ENCODE measurements at regions not wholly inside any gene's neighbourhood (a gene's known extent, or its start where the extent isn't known, plus 50 kb on each side); places are given as distances from the start of the nearest gene placed in this dataset.

- DNase-seq = no peak
Measured at GRCh38 chr11:41982276-41982675, 522.8 kb upstream of the LRRC4C start.

GRCh38 chr11:41982975-41983374 is 523.5 kb upstream of the LRRC4C start:
- DNase-seq = no peak

GRCh38 chr11:41983475-41983874 is 524.0 kb upstream of the LRRC4C start:
- DNase-seq = no peak

DNA sequence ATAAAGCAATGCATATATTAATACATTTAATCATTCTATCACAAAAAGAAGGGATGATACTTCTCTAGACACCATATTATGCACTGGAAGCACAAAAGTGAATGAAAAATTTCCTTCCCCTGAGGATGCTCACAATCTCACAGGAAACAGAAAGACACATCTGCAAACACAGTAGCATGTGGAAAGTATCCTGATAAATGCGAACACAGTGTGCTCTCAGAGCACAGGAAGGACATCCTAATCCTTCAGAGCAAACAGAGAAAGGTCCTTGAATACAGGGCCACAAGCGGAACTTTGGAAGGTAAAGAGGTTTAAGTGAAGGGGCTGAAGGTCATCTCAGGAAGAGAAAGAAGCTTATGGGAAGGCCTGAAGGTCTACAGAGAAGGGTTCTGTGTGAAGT is 524.6 kb upstream of the LRRC4C start:
- DNase-seq = no peak

DNA sequence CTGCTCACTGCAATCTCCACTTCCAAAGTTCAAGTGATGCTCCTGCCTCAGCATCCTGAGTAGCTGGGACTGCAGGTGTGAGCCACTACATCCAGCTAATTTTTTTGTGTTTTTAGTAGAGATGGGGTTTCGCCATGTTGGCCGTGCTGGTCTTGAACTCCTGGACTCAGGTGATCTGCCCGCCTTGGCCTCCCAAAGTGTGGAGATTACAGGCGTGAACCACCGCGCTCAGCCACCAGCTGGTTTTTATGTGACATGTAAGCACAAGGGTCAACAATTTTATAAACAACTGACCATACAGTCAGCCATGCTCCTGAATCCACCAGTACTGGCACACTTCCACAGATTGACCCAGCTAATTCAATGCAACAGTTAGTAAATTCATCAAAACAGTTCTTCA is 526.3 kb upstream of the LRRC4C start:
- DNase-seq = no peak

GRCh38 chr11:41988951-41989572 is 529.6 kb upstream of the LRRC4C start:
- no peak for DNase-seq

DNA sequence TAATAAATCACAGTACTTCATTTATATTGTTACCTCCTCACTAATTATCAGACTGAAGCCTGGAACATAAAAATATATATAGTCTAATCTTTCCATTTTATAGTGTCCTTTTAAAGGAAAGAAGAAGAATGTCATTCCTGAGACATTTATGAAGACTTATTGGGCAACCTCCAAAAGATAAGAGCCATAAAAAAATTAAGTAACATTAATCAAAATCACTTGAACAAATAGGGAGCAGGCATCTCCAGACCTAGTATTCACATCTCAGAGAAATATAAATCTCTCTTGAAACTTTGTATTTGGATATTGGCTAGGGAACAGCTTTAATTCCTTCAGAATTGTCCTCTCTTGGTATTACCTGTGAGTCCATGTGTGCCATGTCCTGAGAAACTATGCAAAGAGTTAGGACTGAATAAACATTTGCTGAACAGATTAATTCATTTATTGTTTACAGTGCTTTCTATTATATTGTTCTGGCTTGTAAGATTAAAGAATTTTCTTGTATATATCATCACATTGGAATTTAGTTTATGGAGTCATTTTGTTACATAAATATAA is 530.5 kb upstream of the LRRC4C start:
- no peak for DNase-seq

GRCh38 chr11:41996533-41996932 is 537.1 kb upstream of the LRRC4C start:
- DNase-seq = no peak

GRCh38 chr11:41997844-41998401 is 538.5 kb upstream of the LRRC4C start:
- DNase-seq = no peak

GRCh38 chr11:41999066-41999465 is 539.6 kb upstream of the LRRC4C start:
- DNase-seq = no peak

DNA sequence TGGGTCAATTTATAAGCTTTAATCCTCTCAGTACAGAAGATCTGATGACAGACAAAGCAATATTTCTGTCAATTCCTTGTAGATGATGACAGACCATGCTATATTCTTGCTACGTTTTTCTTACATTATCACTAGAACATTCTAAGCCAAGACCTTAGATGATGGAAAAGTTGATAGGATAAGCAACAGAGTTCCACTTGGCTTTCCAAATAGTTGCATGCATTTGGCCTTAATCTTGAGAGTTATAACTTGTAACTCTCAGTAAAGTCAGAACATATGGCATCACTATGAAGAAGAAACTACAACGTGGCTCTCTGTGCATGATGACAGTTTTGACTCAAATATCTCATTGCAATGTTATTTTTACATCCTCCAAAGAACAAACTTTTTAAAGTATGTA is 544.3 kb upstream of the LRRC4C start:
- no peak for DNase-seq

DNA sequence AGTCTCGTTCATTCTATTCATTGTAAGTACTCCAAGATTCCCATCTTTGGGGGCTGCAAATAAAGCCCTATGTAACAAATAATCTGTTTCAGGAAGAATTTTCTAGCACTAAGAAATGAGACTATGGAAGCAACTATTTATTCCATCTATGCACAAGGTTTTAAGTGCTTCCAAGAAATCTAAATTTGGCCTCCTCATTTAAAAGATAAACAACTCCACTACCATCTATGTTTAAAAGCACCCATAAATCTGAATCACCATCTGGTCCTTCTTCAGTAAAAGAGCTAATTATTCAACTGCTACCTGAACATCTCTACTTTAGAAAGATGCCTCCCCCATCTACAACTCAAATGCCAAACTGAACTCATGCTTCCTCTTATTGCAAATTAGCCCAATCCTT is 547.3 kb upstream of the LRRC4C start:
- DNase-seq = no peak

- DNase-seq = no peak
Measured at GRCh38 chr11:42012271-42012670, 552.8 kb upstream of the LRRC4C start.

GRCh38 chr11:42013656-42014201 is 554.3 kb upstream of the LRRC4C start:
- DNase-seq = no peak

- no peak for DNase-seq
Measured at GRCh38 chr11:42021911-42022310, 562.5 kb upstream of the LRRC4C start.

GRCh38 chr11:42023267-42023666 is 563.8 kb upstream of the LRRC4C start:
- no peak for DNase-seq

DNA sequence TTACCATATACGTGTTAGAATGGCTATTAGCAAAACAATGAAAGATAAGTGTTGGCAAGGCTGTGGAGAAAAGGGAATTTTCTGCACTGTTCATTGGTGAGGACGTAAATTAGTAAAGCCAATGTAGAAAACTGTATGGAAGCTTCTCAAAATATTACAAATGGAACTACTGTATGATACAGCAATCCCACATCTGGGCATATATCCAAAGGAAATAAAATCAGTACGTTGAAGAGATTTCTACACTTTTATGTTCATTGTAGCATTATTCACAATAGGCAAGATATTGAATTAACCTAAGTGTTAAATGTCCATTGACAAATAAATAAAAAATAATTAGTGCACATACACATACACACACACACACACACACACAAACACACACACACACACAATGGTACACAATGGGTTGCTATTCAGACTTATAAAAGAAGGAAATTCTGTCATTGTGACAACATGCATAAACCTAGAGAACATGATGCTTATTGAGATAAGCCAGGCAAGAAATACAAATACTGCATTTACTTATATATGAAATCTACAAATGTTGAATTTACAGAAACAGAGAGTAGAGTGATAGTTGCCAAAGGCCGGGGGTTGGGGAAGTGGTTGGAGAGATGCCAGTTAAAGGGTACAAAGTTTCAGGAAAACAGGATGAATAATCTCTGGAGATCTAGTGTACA is 565.8 kb upstream of the LRRC4C start:
- DNase-seq = no peak

GRCh38 chr11:42034826-42035225 is 575.4 kb upstream of the LRRC4C start:
- DNase-seq = no peak

DNA sequence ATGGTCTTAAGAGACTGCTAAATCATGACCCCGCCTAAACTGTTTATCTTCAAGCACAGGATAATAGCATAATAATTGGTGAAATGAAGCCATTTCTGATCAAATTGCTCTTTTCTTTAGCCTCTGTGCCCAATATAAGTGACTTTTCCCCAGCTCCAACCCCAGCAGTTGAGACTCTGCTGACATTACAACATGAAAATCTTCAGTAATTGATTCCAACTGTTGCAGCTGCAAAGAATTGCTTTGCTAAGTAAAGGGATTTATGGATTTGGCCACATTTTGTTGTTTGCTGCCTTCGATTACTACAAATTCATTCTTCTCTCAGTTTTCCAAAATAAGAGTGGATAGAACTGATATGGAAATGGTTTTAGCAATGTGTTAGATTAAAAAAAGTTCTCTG is 576.7 kb upstream of the LRRC4C start:
- no peak for DNase-seq

- DNase-seq = no peak
Measured at GRCh38 chr11:42043312-42043711, 583.9 kb upstream of the LRRC4C start.

DNA sequence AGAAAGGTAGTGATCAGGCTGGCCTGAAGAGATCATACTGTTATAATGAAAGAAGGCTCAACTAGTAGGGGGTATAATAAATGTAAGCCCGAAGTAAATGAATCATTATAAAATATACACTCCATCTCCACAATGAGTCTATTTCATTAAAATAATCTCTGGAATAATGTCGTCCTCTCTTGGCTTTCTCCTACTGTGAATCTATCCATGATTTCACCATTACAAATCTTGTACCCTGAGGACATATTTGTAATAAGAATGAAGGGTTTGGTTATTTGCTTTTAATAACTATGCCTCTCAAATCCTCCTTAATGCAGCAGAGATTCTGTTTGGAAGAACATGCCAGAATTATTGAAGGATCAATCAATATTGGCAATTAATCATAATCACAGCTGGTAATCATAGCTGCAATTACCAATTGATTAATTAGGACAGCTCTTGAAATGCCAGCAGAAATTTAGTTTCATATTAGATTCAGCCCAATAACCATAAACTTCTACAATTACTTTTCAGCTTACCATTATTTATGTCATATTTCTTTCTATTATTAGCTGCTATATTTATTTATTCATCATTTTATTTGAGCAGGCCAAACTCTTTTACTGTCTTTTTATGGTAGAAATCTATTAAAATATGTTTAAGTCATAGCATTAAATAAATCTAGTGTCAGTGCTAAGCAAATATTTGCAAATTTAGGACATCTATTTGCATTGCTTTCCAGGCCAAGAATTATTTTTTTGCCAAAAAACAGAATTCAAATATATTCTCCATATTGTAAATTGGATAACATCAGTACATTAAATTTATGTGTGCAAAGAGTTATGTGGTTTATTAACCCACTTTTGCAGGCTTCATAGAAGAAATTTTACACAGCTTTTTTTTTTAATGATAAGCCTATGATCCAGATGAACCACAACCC is 588.4 kb upstream of the LRRC4C start:
- no peak for DNase-seq

- no peak for DNase-seq
Measured at GRCh38 chr11:42049186-42049585, 589.7 kb upstream of the LRRC4C start.

DNA sequence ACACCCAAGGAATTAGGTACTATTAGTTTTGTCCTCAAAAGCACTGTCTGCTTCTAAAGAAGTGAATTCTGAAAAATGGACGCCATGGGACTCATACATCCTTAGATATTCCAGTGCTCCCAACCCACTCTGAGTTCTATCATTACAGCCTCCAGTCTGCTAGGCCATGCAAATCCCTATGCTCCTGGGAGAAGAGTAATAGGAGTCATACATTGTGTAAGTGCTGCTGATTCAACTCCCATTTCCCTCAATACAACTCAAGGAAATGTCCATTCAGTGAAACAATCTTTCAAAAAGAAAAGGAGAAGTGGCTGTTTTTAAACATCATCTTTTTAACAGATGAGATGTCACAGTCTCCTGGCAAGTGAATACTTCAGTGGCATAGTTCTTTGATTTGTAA is 590.2 kb upstream of the LRRC4C start:
- no peak for DNase-seq
